GM13976 (cell line): ENCODE measurements at regions not wholly inside any gene's neighbourhood (a gene's known extent, or its start where the extent isn't known, plus 50 kb on each side); places are given as distances from the start of the nearest gene placed in this dataset.

Experiments used
- DNase-seq: peaks from one replicate; pipeline ENCODE4 v3.0.0; 2012; ENCODE audit warnings: low spot score
- in situ Hi-C: fragments of 300-500 bp; cut with MboI; formaldehyde crosslinking; loops from one replicate; pipeline ENCODE4 v1.12.0; 2022; ENCODE audit warnings: low sequenced_read_pairs, mixed read lengths, inconsistent platforms; ENCODE audit not compliant: unreplicated experiment
- TF ChIP-seq, protein P1 (sequence below): IDR thresholded peaks from 2 replicates; pipeline ENCODE4 v1.5.1; 2012; ENCODE audit warnings: borderline replicate concordance, mild to moderate bottlenecking; ENCODE audit not compliant: insufficient read depth; ENCODE audit errors: extremely low read depth, missing control alignments, control extremely low read depth

DNA sequence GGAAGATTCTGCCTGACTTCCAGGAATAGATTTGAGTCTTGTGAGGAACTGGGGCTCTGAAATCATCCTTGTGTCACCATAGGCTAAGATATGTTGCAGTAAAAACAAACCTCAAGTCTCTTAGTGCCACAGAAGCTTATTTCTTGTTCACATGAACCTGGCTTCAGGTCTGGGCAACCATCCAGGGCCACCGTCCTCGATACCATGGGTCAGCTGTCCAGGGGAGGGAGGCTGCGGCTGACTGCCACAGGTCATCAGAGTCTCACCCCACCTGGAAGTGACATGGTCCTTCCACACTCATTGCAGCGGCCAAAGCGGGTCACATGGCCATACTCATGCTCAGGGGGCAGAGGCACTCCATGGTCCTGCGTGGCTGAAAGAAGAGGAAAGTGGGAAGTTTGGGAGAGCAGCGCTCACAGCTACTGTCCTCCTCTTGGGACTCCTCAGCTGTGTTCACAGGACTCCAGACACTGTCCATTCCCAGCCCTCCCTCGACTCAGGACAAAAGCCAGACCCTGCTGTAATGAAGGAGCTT, 284.5 kb downstream of the CBLN1 start:
- TF ChIP-seq, protein P1, sequence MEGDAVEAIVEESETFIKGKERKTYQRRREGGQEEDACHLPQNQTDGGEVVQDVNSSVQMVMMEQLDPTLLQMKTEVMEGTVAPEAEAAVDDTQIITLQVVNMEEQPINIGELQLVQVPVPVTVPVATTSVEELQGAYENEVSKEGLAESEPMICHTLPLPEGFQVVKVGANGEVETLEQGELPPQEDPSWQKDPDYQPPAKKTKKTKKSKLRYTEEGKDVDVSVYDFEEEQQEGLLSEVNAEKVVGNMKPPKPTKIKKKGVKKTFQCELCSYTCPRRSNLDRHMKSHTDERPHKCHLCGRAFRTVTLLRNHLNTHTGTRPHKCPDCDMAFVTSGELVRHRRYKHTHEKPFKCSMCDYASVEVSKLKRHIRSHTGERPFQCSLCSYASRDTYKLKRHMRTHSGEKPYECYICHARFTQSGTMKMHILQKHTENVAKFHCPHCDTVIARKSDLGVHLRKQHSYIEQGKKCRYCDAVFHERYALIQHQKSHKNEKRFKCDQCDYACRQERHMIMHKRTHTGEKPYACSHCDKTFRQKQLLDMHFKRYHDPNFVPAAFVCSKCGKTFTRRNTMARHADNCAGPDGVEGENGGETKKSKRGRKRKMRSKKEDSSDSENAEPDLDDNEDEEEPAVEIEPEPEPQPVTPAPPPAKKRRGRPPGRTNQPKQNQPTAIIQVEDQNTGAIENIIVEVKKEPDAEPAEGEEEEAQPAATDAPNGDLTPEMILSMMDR: no peak
- in situ Hi-C loops: no loop called here
- no peak for DNase-seq

DNA sequence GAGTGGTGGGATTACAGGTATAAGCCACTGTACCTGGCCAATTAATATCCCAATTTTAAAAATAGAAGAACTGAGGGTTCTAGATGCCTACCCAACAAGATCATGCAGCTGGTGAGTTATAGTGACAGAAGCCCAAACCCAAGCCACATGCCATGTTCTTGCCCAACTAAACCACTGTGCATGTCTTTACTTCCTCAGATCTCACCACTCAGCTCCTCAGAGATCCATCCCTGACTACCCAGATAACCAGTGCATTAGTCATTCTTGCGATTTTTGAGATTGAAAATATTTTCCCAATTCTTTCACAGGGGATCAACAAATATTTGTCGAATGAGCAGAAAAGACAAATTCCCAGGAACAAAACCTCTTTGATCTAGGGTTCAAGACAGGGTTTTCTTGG, 303.1 kb downstream of the CBLN1 start:
- TF ChIP-seq, protein P1: no peak
- no peak for DNase-seq
- in situ Hi-C loops: no loop called here

DNA sequence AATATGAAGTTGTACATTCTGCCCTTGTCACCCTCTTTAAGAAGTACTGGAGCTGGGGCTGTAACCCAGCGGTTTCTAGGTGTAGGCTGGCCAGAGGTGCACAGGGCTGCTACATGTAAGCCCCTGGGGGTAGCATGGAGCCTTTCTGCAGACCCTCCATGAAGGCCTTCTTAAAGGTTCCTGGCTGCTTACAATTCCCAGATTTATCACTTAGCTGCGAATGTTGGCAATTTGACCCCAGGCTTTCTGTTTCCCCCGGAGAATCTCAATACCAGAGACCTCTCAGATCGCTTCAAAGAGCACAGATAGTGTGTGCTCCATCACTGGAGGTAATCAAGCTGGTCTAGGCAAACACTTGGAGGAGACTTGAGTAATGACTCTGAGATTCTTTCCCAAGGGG, 309.4 kb downstream of the CBLN1 start:
- TF ChIP-seq, protein P1: no peak
- in situ Hi-C loops: no loop called here
- no peak for DNase-seq

DNA sequence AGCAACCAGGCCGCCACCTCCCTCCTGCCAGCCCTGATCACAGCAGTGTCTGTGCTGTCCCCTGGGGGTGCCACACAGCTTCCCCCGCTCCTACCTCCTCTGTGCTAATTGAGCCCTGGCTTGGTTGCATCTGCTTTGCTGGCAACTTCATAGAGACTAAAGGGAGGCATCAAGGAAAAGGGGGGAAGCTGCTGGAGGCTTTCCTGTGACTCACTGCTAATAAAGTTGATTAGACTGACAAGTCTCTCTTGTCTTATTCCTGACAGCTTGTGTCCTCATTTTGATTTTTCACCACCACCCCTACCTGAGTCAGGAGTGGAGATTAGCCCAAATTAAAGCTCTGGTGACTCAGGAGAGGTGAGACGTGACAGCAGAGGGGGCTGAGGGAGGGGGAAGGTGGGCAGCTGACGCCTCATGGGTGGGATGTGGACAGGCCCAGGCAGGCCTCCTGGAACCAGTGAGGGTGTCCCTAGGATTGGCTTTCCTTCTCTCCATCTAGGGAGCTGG, 310.0 kb downstream of the CBLN1 start:
- in situ Hi-C loops: no loop called here

DNA sequence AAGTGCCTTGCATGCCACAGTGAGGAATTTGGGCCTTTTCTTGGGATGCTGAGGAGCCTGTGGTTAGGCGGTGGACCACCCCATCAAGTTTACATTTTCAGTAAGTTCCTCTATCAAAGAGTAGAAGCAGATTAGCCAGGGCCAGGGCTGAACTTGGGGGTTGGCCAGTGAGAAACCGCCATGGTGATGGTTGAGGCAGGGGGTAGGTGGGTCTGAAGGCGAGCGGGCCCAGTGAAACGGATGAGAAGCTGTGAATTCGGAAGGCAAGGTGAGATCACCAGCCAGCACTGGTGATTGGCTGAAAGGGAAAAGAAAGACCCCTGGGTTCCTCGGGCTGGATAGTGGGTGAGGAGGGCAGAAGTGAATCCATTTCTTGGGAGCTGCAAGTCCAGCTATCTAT, 311.4 kb downstream of the CBLN1 start:
- no peak for DNase-seq
- in situ Hi-C loops: no loop called here
- TF ChIP-seq, protein P1: no peak

More for the DNA sequence above, 310.0 kb downstream of the CBLN1 start:
- no peak for DNase-seq
- TF ChIP-seq, protein P1: no peak

DNA sequence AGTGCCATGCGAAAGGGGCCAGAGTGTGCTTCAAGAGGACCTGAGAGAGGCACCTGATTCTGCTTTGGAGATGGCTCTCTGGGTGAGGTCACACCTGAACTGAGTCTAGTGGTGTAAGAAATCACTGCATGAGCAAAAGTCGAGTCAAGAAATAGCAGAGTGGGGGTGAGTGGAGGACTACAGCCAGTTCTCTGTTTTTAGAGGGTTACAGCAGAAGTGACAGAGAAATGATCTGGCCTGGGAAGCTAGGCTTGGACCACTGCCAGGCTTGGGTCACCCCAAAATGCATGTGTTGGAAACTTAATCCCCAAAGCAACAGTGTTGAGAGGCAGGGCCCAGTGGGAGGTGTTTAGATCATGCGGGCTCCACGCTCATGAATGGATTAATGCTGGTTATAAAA, 312.0 kb downstream of the CBLN1 start:
- TF ChIP-seq, protein P1: no peak
- DNase-seq: no peak
- in situ Hi-C loops: no loop called here
